NCI-H2081 treated with DMSO at 0.1 percent for 48 hours (cell line): ENCODE measurements at regions not wholly inside any gene's neighbourhood (a gene's known extent, or its start where the extent isn't known, plus 50 kb on each side); places are given as distances from the start of the nearest gene placed in this dataset.
"Not testable (repeated sequence)": the region's sequence is repeated elsewhere in the genome, so short reads cannot be mapped to it uniquely, and the experiment has no call there.

ENCODE experiments used
- DNase-seq: peaks from one replicate; lab custom pipeline; 2025; lab: John Stamatoyannopoulos, UW

DNA sequence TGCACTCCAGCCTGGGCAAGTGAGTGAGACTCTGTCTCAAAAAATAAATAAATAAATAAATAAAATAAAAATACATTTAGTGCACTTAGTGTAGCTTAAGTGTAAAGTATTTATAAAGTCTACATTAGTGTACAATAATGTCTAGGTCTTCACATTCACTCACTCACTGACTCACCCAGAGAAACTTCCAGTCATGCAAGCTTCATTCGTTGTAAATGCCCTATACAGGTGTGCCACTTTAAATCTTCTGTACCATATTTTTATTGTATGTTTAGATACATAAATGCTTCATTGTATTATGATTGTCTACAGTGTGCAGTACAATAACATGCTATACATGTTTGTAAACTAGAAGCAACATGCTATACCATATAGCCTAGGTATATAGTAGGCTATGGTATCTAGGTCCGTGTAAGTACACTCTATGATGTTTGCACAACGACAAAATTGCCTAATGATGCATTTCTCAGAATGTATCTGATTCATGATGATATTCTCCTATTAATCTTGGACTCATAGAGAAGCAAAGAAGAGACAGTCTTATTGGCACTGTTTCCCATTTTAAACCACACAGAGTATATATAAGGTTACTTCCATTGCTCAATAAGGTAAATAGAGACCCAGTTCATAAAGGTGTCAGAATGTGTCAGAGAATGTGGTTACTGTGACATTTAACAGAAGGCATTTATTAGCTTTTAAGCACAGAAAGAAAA, 1314.9 kb downstream of the CDH11 start:
- DNase-seq, result no peak

DNA sequence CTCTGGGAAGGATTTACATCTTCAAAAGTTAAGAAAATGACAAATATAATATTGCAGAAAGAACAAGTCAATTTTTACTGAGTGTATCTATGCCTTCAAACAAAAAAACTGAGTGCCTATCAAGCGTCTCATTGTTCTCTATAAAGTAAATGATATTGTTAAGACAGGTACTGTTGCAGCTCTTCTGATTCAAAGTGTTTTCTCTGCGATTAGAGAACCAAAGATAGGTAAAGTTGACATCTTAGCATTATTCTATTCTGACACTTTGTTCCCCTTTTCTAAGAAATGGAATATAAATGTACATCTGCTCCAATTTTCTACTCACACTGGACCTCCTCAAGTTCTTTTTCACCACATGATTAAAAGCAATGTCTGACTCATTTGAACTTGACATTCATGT, 1317.7 kb downstream of the CDH11 start:
- no peak for DNase-seq

DNA sequence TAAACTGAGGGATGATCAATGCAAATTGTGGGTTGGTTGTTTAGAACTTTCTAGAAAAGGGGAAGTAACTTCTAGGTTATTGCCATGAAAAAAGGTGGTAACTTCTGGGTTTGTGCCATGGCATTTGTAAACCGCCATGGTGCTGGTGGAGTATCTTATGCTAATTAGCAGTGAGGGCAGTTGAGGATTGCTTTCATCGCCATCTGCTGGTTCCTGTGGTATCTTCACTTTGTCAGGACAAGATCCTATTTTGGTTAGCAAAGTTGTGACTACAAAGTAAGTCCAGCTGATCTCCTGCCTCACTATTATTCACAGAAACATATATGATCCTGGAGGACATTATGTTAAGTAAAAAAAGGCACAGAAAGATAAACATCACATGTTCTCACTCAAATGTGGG, 1332.3 kb downstream of the CDH11 start:
- DNase-seq, result no peak

DNA sequence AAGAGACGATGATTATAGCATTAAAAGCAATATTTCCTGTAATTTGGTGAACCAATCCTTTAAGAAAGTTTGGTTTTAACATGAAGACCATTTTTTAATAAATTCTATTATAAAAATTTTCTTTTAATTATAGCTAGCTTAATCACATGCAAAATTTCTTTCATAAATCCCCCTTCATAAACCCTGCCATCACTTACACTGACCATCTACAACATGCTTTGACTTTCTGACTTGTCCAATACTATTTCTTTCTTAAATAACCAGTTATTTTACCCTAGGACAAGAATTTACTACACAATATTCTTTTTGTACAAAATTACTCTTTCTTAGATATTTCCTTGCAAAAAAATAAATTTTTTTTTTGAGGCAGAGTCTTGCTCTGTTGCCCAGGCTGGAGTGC, 1334.8 kb downstream of the CDH11 start:
- no peak for DNase-seq

DNA sequence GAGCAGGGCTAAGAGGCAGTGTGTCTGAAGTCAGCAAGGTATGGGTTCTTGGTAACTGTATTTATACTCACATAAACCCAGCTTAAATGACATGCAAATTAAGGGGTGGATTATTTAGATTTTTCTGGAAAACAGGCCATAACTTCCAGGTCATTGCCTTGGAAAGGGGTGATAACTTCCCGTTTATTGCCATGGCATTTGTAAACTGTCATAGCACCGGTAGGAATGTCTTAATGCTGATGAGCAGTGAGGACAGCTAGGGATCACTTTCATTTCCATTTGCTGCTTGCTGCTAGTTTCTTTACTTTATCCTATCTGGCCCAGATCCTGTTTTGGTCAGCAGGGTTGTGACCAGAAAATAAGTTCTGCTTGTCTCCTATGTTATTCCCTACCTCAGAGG, 1336.7 kb downstream of the CDH11 start:
- DNase-seq, result no peak

DNA sequence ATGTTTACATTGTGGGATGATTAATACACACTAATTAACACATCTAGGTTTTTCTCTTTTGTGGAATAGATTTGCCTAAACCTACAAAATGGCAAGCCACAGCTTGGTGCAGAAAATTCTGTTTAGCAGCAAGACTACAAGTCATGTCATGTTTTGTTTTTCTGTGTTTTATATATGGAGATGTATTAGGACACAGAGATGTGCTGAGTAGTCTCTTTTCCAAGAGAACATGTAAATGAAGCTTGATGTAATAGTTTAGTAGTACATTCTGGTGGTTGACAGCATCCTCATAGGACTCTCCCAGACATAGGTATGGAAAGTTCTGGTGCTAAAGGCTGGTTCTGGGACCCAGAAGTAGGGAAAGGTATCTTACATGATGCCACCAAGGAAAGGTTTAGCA, 1345.4 kb downstream of the CDH11 start:
- no peak for DNase-seq

DNA sequence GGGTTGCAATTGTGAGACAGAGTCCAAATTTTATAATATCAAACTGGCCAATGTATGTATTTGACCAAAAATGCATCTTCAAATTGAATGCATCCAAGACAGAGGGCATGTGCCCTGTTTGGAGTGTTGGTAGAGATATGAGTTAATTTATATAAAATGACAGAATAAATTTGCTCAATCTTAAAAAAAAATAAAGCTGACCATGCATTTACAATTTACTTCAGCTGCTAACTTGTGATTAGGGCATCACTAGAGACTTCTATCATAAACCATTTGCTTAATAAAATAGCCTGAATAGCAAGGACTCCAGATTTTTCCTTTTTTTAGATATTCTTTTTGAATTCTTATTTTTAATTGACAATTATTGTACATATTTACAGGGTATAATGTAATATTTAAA, 1345.8 kb downstream of the CDH11 start:
- DNase-seq, result no peak

DNA sequence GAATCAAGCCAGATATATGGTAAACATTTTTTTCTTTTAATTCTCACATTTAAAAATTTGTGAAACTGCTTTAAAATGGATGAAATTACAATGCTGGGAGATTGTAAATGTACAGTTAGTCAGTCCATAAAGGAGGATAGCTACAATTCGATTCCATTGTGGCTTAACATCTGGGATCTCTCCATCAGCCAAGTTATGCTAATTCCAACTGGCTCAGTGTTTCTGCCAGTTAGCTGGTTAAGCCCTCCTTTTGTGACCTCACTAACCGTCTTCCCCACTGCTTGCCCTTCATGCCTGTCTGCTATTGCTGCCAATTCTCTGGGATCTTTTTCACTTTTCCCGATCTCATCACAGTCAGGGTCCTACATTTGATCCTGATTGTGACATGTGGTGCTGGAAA, 1347.6 kb downstream of the CDH11 start:
- DNase-seq, result no peak

DNA sequence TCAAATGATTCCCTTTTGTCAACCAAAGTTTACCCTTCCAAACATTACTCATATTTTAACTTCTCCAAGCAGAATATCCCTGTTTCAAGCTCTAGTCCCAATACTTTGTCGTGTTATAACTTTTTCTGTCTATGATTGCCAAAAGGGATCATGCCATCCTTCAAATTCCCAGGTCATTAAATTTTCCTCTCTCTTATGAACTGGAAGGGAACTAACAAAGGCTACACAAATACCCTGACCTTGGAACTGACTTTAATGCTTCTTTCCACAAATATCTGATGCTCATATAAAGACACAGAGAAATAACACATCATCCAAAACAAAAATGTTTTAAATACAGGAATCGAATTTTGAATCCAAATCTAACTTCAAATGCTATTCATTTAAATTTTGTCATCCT, 1352.7 kb downstream of the CDH11 start:
- no peak for DNase-seq

DNA sequence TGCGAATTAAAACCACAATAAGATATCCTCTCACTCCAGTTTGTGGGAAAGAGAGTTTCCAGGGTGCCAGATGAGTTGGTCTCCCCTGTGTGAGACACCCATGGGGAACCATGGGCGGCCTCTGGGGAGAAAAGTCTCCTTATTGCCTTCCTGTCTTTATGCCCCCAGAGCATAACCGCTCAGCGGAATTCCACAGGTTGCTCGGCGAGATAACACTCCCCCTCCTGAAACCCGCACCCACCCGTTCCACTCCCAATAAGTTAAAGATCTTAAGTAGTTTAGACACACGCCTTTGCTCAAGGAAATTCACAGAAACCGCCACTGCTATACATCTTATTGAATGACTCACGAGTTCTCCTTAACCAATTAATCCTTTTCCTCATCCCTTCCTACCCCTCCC, 1361.6 kb downstream of the CDH11 start:
- DNase-seq, result not testable (repeated sequence)

DNA sequence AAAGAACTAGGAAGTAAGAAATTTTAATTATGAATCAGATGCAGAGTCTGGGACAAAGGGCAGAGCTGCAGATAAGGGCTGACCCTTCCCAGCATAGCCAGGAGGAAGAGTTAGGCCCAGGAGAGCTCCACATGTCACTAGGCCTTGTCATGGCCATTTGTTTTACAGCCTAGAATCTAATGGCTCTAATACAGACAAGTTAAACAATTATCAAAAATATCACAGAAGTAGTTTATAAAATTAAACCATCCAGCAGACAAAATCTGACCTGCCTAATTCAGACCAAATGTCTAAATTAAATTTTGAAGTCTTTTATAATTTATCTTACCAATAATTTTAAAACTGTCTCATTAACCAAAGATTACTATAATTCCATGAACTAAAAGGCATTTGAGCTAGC, 1369.5 kb downstream of the CDH11 start:
- no peak for DNase-seq

DNA sequence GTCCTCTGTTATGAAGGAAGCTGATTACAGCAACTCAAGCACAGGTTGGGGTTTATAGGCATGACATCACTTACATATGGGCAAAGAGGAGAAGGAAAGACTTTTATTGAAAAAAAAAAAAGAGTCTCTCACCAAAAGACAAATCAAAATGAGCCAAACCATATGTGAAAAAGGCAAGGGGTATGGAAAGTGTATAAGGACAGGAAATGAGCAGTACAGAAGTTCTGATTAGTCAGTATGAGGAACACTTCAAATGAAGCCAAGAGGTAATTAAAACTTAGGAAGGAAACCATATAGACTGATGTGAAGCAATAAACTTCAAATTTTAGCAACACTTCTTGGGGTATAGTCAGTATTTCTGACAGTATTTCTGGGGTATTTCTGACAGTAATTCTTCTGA, 1372.6 kb downstream of the CDH11 start:
- no peak for DNase-seq

DNA sequence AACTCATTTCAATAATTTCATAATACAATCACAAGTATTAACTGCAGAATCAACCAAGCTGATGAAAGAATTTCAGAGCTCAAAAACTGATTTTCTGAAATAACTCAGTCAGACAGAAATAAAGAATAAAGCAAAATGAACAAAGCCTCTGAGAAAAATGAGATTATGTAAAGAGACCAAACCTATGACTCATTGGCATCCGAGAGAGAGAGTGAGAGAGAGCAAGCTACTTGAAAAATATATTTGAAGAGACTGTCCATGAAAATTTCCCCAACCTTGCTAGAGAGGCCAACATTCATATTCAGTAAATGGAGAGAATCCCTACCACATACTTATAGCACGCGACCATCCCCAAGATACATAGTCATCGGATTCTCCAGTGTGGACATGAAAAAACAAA, 1376.4 kb downstream of the CDH11 start:
- no peak for DNase-seq

DNA sequence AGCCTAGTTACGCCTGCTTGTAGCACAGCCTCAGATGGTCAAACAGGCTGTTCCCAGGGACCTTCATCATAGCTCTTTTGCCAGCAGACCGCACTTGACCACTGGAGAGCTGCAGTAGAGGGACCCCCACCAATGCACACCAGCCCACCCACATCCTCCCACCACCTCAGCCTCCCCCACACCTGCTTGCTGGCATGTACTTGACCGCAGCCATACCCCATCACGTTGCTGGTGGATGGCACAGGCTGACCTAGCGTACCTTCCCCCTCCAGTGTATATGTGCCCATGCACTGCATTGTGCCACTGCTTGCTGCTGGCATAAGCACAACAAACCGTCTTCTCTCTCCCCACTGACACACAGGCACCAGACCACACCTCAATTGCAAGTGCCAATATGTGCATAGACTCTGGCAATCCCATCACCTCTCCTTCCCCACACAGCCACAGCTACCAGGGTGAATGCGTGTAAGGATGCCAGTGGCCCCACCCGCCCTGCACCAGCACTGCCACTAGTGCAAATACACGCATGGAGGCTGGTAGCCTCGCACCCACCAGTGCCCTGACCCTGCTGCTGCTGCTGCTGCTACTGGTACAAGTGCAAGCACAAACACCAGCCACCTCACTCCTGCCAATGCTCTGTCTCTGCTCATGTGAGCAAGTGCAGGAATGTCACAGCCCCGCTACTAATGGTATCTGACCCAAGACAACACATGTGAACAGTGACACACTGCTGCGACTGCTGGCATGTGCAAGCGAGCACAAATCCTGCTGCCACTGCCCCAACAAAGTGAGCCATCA, 1377.6 kb downstream of the CDH11 start:
- DNase-seq, result no peak

DNA sequence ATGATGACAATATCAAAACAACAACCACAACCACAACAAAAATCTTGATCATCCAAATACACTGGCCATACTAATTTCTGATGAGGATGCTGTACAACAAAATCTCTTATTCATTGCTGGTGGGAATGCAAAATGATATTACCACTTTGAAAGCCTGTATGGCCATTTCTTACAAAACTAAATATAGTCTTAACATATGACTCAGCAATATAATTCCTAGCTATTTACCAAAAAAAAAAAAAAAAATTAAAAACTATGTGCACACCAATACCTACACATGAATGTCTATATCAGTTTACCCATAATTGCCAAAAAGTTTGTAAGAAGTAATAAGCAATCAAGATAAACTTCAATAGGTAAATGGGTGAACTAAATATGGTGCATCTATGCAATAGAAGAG, 1379.7 kb downstream of the CDH11 start:
- no peak for DNase-seq

DNA sequence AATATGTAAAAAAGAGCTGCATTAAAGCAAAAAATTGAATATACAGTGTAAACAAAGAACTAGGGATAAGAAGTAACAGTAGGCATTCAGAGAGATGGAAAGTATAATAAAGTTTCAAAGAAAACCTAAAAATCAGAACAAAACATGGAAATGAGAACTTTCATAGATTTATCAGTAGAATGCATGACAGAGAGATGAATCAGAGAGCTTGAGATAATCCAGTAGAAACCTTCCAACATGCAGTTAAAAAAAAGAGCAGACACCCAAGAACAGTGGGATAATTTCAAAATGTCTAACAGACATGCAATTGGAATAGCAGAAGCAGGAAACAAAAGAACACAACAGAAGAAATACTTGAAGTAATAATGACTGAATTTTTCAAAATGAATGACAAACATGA, 1384.2 kb downstream of the CDH11 start:
- no peak for DNase-seq

DNA sequence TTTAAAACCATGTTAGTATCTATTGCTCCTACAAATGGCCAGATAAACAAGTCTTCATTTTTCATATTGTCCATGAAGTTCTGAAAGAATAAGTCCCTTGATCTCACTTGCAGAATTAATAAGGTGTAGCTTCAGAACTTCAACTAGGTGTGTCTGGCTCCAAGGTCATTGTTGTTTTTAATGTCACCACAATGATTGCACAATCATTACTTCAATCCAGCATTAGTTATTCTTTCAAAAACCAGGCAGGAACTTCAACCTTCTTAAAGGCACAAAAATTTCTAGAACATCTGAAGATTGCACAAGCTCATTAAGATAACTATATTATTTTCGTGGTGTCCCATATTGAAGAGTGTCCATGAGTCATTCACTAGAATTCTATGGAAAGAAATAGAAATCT, 1386.4 kb downstream of the CDH11 start:
- no peak for DNase-seq

DNA sequence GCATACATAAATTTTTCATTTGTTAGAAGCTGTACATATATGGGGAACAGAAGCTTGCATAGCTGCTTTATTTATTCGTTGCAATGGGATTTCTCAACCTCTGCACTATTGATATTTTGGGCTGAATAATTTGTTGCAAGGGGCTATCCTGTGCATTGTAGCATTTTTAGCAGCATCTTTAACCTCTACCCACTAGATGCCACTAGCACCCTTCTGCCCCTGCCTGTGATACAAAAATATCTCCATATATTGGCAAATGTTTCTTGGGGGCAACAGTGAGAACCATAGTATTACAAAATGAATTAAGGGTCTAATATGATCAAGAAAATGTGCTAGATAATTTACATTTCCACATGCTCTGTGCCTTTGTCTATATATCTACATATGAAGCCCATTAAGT, 1401.0 kb downstream of the CDH11 start:
- no peak for DNase-seq

DNA sequence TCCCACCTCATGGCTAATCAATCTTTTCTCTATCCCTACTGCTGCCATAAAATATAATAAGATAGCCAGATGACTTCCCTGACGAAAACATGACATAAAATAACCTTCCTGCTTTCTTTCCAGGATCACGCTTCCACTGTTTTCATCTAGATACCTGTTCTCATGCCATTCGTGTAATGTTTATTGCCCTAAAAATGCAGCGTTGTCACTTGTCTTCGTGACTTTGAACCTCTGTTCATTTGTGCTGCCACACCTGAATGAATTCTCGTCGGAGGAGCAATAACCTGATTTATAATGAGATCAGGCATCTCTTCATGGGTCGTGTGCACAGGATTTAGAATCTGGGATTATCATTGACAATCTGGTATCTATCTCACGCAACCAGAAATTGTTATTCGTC, 1401.9 kb downstream of the CDH11 start:
- no peak for DNase-seq

DNA sequence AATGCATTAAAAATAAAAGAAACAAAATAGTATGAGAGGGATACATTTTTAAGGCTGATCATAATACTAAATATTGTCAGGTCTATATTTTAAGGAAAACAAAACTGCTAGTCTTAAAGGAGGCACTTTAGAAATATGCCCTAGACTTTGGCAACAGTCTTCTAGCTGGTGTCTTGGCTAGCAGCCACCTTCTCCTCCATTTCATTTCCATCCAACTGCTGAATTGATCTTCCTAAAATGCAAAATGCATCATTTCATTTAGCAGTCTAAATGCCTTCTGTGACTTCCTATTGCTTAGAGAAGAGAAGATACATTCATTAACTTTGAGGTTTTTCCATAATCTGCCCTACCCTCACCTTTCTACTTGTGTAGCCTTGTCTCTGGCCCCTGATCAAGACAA, 1404.1 kb downstream of the CDH11 start:
- no peak for DNase-seq

DNA sequence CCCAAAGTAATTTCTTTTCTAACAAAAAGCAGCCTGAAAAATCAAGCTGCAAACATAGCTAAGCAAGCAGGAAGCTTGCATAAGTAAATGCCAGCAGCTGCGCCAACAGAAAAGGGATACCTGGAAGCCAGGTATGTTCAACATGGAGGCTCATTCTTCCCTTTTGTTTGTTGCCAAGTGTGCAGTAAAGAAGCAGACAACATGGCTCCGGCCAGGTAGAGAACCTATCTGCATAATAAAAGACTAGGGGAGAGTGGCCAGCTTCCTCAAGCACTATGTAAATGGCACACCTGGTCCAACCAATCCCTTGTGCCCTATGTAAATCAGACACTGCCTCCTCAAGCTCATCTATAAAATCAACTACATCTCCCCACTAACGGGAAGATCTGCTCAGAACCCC, 1407.0 kb downstream of the CDH11 start:
- peak; percentile 9 for DNase-seq

DNA sequence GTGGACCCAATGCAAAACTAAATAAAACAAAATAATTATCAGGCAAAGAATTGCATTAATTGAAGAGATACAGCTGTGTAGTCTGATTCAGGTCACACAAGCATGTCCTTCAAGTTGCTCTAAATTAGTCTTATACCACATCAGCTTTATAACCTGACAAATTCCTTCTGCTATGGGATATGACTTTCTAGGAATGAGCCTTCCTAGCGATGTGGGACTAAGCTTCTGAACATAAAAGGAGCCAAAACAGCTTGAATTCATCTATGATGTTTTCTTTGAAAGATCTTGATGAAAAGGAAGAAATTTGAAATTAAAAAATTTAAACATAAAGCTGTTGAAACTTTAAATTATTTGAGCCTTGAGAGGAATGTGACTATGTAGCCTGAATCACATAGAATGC, 1409.1 kb downstream of the CDH11 start:
- no peak for DNase-seq

DNA sequence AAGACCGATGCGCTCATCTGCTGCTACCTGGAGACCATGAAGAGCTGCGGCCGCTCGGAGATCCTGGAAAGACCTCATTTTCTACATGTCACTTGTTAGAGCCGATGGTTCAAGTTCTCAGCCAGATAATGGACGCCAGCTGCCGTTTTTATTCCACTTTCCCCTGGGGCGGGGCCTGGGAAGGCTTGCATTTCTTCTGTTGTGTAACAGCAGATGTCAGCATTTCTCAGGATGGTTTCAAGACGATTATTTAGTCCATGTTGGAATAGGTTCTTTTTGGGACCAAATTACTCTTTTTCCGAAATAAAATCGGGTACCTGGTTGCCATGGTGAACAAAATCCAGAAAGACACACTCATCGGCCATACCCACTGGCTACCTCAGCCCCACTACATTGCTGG, 1418.3 kb downstream of the CDH11 start:
- no peak for DNase-seq
